H1 (cell line): ENCODE measurements at regions not wholly inside any gene's neighbourhood (a gene's known extent, or its start where the extent isn't known, plus 50 kb on each side); places are given as distances from the start of the nearest gene placed in this dataset.

Source experiments
- CTCF ChIA-PET: fragments of 300-600 bp; sonication (Branson Sonifier 250); formaldehyde crosslinking; loops from one replicate; lab custom pipeline; 2021; ENCODE audit not compliant: partially characterized antibody; lab: Charles Lee
- POLR2A ChIA-PET: fragments of 300-600 bp; sonication (Branson Sonifier 250); formaldehyde crosslinking; loops from one replicate; lab custom pipeline; 2021; ENCODE audit warnings: inconsistent platforms; ENCODE audit not compliant: partially characterized antibody; lab: Charles Lee
- DNase-seq, 2 experiments: peaks; one replicate each; pipeline versions ENCODE4 v3.0.0 to v3.0.0-alpha.2; 2010 to 2022; ENCODE audit warnings: low spot score in 2 of 2, low read depth in 1 of 2, mixed read lengths in 1 of 2
- FAIRE-seq: peaks from 2 replicates; lab custom pipeline; 2011; peaks lifted over from hg19 to GRCh38; lab: Jason Lieb, UNC
- H2AFZ ChIP-seq: 2 replicates; pipeline ENCODE4 v1.8.1; 2012; ENCODE audit warnings: low read length, inconsistent platforms
- H2AK5ac ChIP-seq: 2 replicates; pipeline ENCODE4 v1.6.1; 2013; ENCODE audit warnings: low read depth, low read length
- H2BK120ac ChIP-seq: replicated peaks from 2 replicates; pipeline ENCODE3; 2013; ENCODE audit warnings: low read depth, low read length, inconsistent platforms
- H2BK12ac ChIP-seq: 2 replicates; pipeline ENCODE4 v1.6.1; 2013; ENCODE audit warnings: low read depth, low read length
- H2BK15ac ChIP-seq: 2 replicates; pipeline ENCODE4 v1.6.1; 2013; ENCODE audit warnings: low read length
- H2BK20ac ChIP-seq: 2 replicates; pipeline ENCODE4 v1.6.1; 2013; ENCODE audit warnings: low read length
- H2BK5ac ChIP-seq: 2 replicates; pipeline ENCODE4 v1.6.1; 2013; ENCODE audit warnings: low read depth, low read length
- H3K14ac ChIP-seq: 2 replicates; pipeline ENCODE4 v1.6.1; 2013; ENCODE audit warnings: inconsistent platforms; ENCODE audit not compliant: insufficient read length
- H3K18ac ChIP-seq: 2 replicates; pipeline ENCODE4 v1.6.1; 2013; ENCODE audit warnings: low read length; ENCODE audit errors: extremely low read depth
- H3K23ac ChIP-seq: 2 replicates; pipeline ENCODE4 v1.6.1; 2013; ENCODE audit warnings: inconsistent platforms; ENCODE audit not compliant: insufficient read length
- H3K23me2 ChIP-seq: 2 replicates; pipeline ENCODE4 v1.6.1; 2013; ENCODE audit warnings: low read depth, low read length
- H3K27ac ChIP-seq: 2 replicates; pipeline ENCODE4 v1.6.1; 2011; ENCODE audit warnings: low read depth, low read length, inconsistent platforms
- H3K27me3 ChIP-seq, 4 experiments: replicated peaks in 1 of 4; 1 replicate in 1 of 4; 2 replicates in 3 of 4; pipeline versions ENCODE4 v1.6.1 to v1.8.1; 2011 to 2013; ENCODE audit warnings: low read length in 3 of 4, mild to moderate bottlenecking in 3 of 4, inconsistent platforms in 2 of 4, mixed read lengths in 2 of 4, moderate library complexity in 1 of 4; ENCODE audit not compliant: control insufficient read depth in 3 of 4, insufficient read depth in 3 of 4; ENCODE audit errors: extremely low read depth in 1 of 4
- H3K36me3 ChIP-seq, 4 experiments: 2 replicates each; pipeline versions ENCODE4 v1.6.1 to v1.8.1; 2011 to 2013; ENCODE audit warnings: mild to moderate bottlenecking in 4 of 4, low read length in 3 of 4, moderate library complexity in 2 of 4, control low read depth in 1 of 4, inconsistent platforms in 1 of 4; ENCODE audit not compliant: insufficient read depth in 4 of 4, control insufficient read depth in 2 of 4
- H3K4ac ChIP-seq: replicated peaks from 2 replicates; pipeline ENCODE3; 2013; ENCODE audit warnings: low read length, low read depth, mixed read lengths, inconsistent platforms; ENCODE audit not compliant: insufficient read length
- H3K4me1 ChIP-seq, 4 experiments: replicated peaks in 1 of 4; 1 replicate in 1 of 4; 2 replicates in 3 of 4; pipeline versions ENCODE4 v1.6.1 to v1.8.1; 2011 to 2013; ENCODE audit warnings: low read length in 3 of 4, inconsistent platforms in 2 of 4, mixed read lengths in 1 of 4; ENCODE audit not compliant: insufficient read depth in 4 of 4, control insufficient read depth in 3 of 4
- H3K4me2 ChIP-seq, 2 experiments: 2 replicates each; pipeline versions ENCODE4 v1.6.1 to v1.8.1; 2011 to 2013; ENCODE audit warnings: low read depth in 2 of 2, low read length in 2 of 2, control low read depth in 1 of 2, inconsistent platforms in 1 of 2, mild to moderate bottlenecking in 1 of 2; ENCODE audit not compliant: insufficient read depth in 1 of 2
- H3K4me3 ChIP-seq, 4 experiments: fragments of 200-600, 300-600 bp in 1 of 4; sonication (generic), shearing (Covaris generic), sonication (Bioruptor Twin) in 1 of 4; 2 replicates each; pipeline versions ENCODE4 v1.5.1 to v1.8.1; 2011 to 2016; ENCODE audit warnings: low read length in 4 of 4, low read depth in 3 of 4, control low read depth in 2 of 4, inconsistent platforms in 2 of 4, mild to moderate bottlenecking in 2 of 4, mixed read lengths in 1 of 4, moderate library complexity in 1 of 4; ENCODE audit not compliant: insufficient read depth in 2 of 4; ENCODE audit errors: extremely low read depth in 1 of 4
- H3K56ac ChIP-seq: replicated peaks from 2 replicates; pipeline ENCODE3; 2013; ENCODE audit warnings: low read depth, mild to moderate bottlenecking, mixed read lengths, low read length, inconsistent platforms; ENCODE audit not compliant: insufficient read length
- H3K79me1 ChIP-seq: 2 replicates; pipeline ENCODE4 v1.6.1; 2013; ENCODE audit warnings: low read depth, low read length, control low read depth
- H3K79me2 ChIP-seq, 2 experiments: 2 replicates each; pipeline versions ENCODE4 v1.6.1 to v1.8.1; 2012 to 2013; ENCODE audit warnings: low read length in 2 of 2, mild to moderate bottlenecking in 2 of 2, inconsistent platforms in 1 of 2; ENCODE audit not compliant: insufficient read depth in 2 of 2, control insufficient read depth in 1 of 2
- H3K9ac ChIP-seq, 4 experiments: replicated peaks in 1 of 4; 1 replicate in 1 of 4; 2 replicates in 3 of 4; pipeline versions ENCODE4 v1.6.1 to v1.8.1; 2011 to 2013; ENCODE audit warnings: low read depth in 3 of 4, low read length in 3 of 4, control low read depth in 2 of 4, mild to moderate bottlenecking in 2 of 4, moderate library complexity in 2 of 4, inconsistent platforms in 1 of 4; ENCODE audit errors: extremely low read depth in 1 of 4
- H3K9me3 ChIP-seq, 2 experiments: 2 replicates each; pipeline versions ENCODE4 v1.6.1 to v1.8.1; 2012 to 2013; ENCODE audit warnings: mild to moderate bottlenecking in 2 of 2, moderate library complexity in 2 of 2, control low read depth in 1 of 2, inconsistent platforms in 1 of 2, low read depth in 1 of 2, low read length in 1 of 2, mixed read lengths in 1 of 2; ENCODE audit not compliant: insufficient read depth in 2 of 2
- H4K20me1 ChIP-seq, 2 experiments: replicated peaks in 1 of 2; 2 replicates each; pipeline versions ENCODE3 to v1.8.1; 2011 to 2013; ENCODE audit warnings: inconsistent platforms in 2 of 2, low read length in 2 of 2, mild to moderate bottlenecking in 1 of 2; ENCODE audit not compliant: insufficient read depth in 2 of 2, control insufficient read depth in 1 of 2
- H4K5ac ChIP-seq: 2 replicates; pipeline ENCODE4 v1.6.1; 2013; ENCODE audit warnings: low read length, low read depth, mixed read lengths, inconsistent platforms; ENCODE audit not compliant: insufficient read length
- H4K8ac ChIP-seq: 2 replicates; pipeline ENCODE4 v1.8.0; 2013; ENCODE audit warnings: mild to moderate bottlenecking, moderate library complexity, low read length, inconsistent platforms; ENCODE audit not compliant: insufficient read depth; ENCODE audit errors: extremely low read depth
- H4K91ac ChIP-seq: replicated peaks from 2 replicates; pipeline ENCODE3; 2013; ENCODE audit warnings: low read length, mixed read lengths, inconsistent platforms; ENCODE audit not compliant: insufficient read length
- EZH2 ChIP-seq: fragments of 200-600 bp; sonication (generic); IDR thresholded peaks from 2 replicates; pipeline ENCODE4 v1.7.1; 2012; ENCODE audit warnings: low read depth, mild to moderate bottlenecking, moderate library complexity, low read length, inconsistent platforms; ENCODE audit not compliant: severe bottlenecking
- GTF2F1 ChIP-seq: IDR thresholded peaks from 2 replicates; pipeline ENCODE4 v1.6.1; 2012; ENCODE audit warnings: low read depth, low read length, improper control_type of control experiment, borderline replicate concordance
- MAFK ChIP-seq: IDR thresholded peaks from 2 replicates; pipeline ENCODE4 v1.6.1; 2012; ENCODE audit warnings: low read depth, mild to moderate bottlenecking, improper control_type of control experiment, low read length
- WGBS, 2 experiments: shearing (Covaris generic) in 1 of 2; methylation state at CpG; one replicate each; pipeline versions ENCODE4 v1.1.6 to v1.1.7; 2013 to 2015; ENCODE audit warnings: low lambda C conversion rate in 2 of 2, mixed read lengths in 2 of 2, inconsistent platforms in 1 of 2, low coverage in 1 of 2, missing lambda C conversion rate in 1 of 2; ENCODE audit not compliant: insufficient replicate concordance in 2 of 2, insufficient coverage in 1 of 2, insufficient read length in 1 of 2; ENCODE audit errors: extremely low coverage in 1 of 2, missing lambda C conversion rate in 1 of 2; 5-methylcytosine and 5-hydroxymethylcytosine counted together

DNA sequence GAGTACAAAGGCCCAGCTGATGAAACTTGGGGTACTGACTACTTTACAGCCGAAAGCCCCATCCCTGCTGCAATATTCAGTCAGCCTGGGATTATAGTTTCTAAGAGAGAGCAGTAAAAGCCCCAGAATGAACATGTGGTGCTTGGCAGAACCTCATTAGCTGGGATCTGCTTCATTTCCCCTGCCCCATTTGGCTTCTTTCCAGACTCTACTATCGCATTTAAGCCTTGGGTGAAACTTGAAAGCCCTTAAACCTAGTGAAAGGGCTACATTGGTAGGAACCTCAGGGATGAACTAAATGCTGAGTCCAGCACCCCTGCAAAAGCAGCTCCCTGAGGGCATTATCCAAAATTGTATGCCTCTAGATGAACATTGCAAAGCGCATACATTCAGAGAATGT lies 631.1 kb downstream of the ACTL7B start:
- 91% methylated on average over 3 of the region's 3 CpGs; no CpG with 5 or more reads in 1 of the 2 experiments for WGBS, 2 experiments
- CTCF ChIA-PET = no interaction called here

More for the DNA sequence above, 631.1 kb downstream of the ACTL7B start:
- DNase-seq (no peak), FAIRE-seq (no peak)
- Histone ChIP-seq H3K23me2 (no peaks in the 10 kb centered on the region; the same call in 1 of the 2 replicates), H2BK5ac (no peak overlapping the region), H3K9ac (no peak overlapping the region), H3K4ac (no peak overlapping the region), H2BK15ac (no peak overlapping the region), H3K9me3 (no peaks in the 10 kb centered on the region), H3K14ac (no peak overlapping the region), H3K4me2 (no peak overlapping the region), H2BK120ac (no peak overlapping the region), H3K27me3 (no peaks in the 10 kb centered on the region), H4K20me1 (no peaks in the 10 kb centered on the region), H3K56ac (no peak overlapping the region), H3K4me3 (no peak overlapping the region), H3K4me1 (no peaks in the 10 kb centered on the region), H3K18ac (no peak overlapping the region), H2AK5ac (no peak overlapping the region), H2BK20ac (no peak overlapping the region), H2AFZ (no peak overlapping the region), H3K79me1 (no peaks in the 10 kb centered on the region), H4K5ac (no peak overlapping the region), H3K27ac (no peak overlapping the region), H3K36me3 (no peaks in the 10 kb centered on the region), H3K79me2 (no peaks in the 10 kb centered on the region), H3K23ac (no peak overlapping the region), H4K8ac (no peak overlapping the region), H4K91ac (no peak overlapping the region), H2BK12ac (no peak overlapping the region)
- TF ChIP-seq MAFK = no peak
- no peak for TF ChIP-seq GTF2F1
- no peak for TF ChIP-seq EZH2
- POLR2A ChIA-PET = no interaction called here
